ENCODE measurements at regions not wholly inside any gene's neighbourhood (a gene's known extent, or its start where the extent isn't known, plus 50 kb on each side); places are given as distances from the start of the nearest gene placed in this dataset.
A peak's percentile ranks its signal among the peaks of the same experiment; 100 is the strongest.
"Not testable (repeated sequence)": the region's sequence is repeated elsewhere in the genome, so short reads cannot be mapped to it uniquely, and the experiment has no call there.

GRCh38 chr4:95779447-95779846, 60.4 kb upstream of the PDHA2 start:
- Histone ChIP-seq H3K4me1 (ENCODE audit: control insufficient read depth, low read depth, low read length) (no peaks in the 10 kb centered on the region), H3K27me3 (ENCODE audit: control insufficient read depth, insufficient read depth, low read length) (no peaks in the 10 kb centered on the region), H3K36me3 (ENCODE audit: control insufficient read depth, low read depth, low read length) (no peaks in the 10 kb centered on the region), H3K9ac (ENCODE audit: low read length) (no peak overlapping the region), H3K27ac (ENCODE audit: low read length) (no peak overlapping the region), H3K4me3 (ENCODE audit: low read length) (no peak overlapping the region), H3K9me3 (ENCODE audit: control insufficient read depth, low read depth, low read length) (no peaks in the 10 kb centered on the region)

GRCh38 chr4:95778666-95779065, 61.2 kb upstream of the PDHA2 start:
- H3K4me3 ChIP-seq (ENCODE audit: low read length), result no peak overlapping the region

GRCh38 chr4:95770605-95771004, 69.3 kb upstream of the PDHA2 start:
- not testable (repeated sequence) for H3K4me1 ChIP-seq (ENCODE audit: control insufficient read depth, low read depth, low read length); H3K27ac ChIP-seq (ENCODE audit: low read length); H3K4me3 ChIP-seq (ENCODE audit: low read length); H3K36me3 ChIP-seq (ENCODE audit: control insufficient read depth, low read depth, low read length); H3K9me3 ChIP-seq (ENCODE audit: control insufficient read depth, low read depth, low read length); H3K27me3 ChIP-seq (ENCODE audit: control insufficient read depth, insufficient read depth, low read length); H3K9ac ChIP-seq (ENCODE audit: low read length)

More at GRCh38 chr4:95778666-95779065, 61.2 kb upstream of the PDHA2 start:
- Histone ChIP-seq H3K4me1 (ENCODE audit: control insufficient read depth, low read depth, low read length) (no peaks in the 10 kb centered on the region), H3K27me3 (ENCODE audit: control insufficient read depth, insufficient read depth, low read length) (no peaks in the 10 kb centered on the region), H3K9ac (ENCODE audit: low read length) (no peak overlapping the region), H3K9me3 (ENCODE audit: control insufficient read depth, low read depth, low read length) (no peaks in the 10 kb centered on the region), H3K36me3 (ENCODE audit: control insufficient read depth, low read depth, low read length) (no peaks in the 10 kb centered on the region), H3K27ac (ENCODE audit: low read length) (no peak overlapping the region)

GRCh38 chr4:95764961-95765360, 74.9 kb upstream of the PDHA2 start:
- H3K27ac ChIP-seq (ENCODE audit: low read length), result no peak overlapping the region
- H3K36me3 ChIP-seq (ENCODE audit: control insufficient read depth, low read depth, low read length), result no peaks in the 10 kb centered on the region
- H3K9ac ChIP-seq (ENCODE audit: low read length), result no peak overlapping the region
- no peaks in the 10 kb centered on the region for H3K4me1 ChIP-seq (ENCODE audit: control insufficient read depth, low read depth, low read length)
- H3K9me3 ChIP-seq (ENCODE audit: control insufficient read depth, low read depth, low read length), result no peaks in the 10 kb centered on the region
- H3K4me3 ChIP-seq (ENCODE audit: low read length), result no peak overlapping the region
- no peaks in the 10 kb centered on the region for H3K27me3 ChIP-seq (ENCODE audit: control insufficient read depth, insufficient read depth, low read length)

GRCh38 chr4:95761871-95762270, 78.0 kb upstream of the PDHA2 start:
- no peak overlapping the region for H3K4me3 ChIP-seq (ENCODE audit: low read length)
- H3K4me1 ChIP-seq (ENCODE audit: control insufficient read depth, low read depth, low read length), result peaks cover 17% of the 10 kb centered on the region
- no peaks in the 10 kb centered on the region for H3K9me3 ChIP-seq (ENCODE audit: control insufficient read depth, low read depth, low read length)
- H3K9ac ChIP-seq (ENCODE audit: low read length), result no peak overlapping the region
- no peaks in the 10 kb centered on the region for H3K27me3 ChIP-seq (ENCODE audit: control insufficient read depth, insufficient read depth, low read length)
- H3K36me3 ChIP-seq (ENCODE audit: control insufficient read depth, low read depth, low read length), result no peaks in the 10 kb centered on the region
- H3K27ac ChIP-seq (ENCODE audit: low read length), result no peak overlapping the region

GRCh38 chr4:95761426-95761825, 78.5 kb upstream of the PDHA2 start:
- Histone ChIP-seq H3K27me3 (ENCODE audit: control insufficient read depth, insufficient read depth, low read length) (no peaks in the 10 kb centered on the region), H3K9ac (ENCODE audit: low read length) (no peak overlapping the region), H3K4me3 (ENCODE audit: low read length) (no peak overlapping the region), H3K36me3 (ENCODE audit: control insufficient read depth, low read depth, low read length) (no peaks in the 10 kb centered on the region), H3K9me3 (ENCODE audit: control insufficient read depth, low read depth, low read length) (no peaks in the 10 kb centered on the region), H3K27ac (ENCODE audit: low read length) (no peak overlapping the region), H3K4me1 (ENCODE audit: control insufficient read depth, low read depth, low read length) (peaks cover 21% of the 10 kb centered on the region)

GRCh38 chr4:95760646-95761045, 79.2 kb upstream of the PDHA2 start:
- not testable (repeated sequence) for H3K9ac ChIP-seq (ENCODE audit: low read length); H3K27me3 ChIP-seq (ENCODE audit: control insufficient read depth, insufficient read depth, low read length); H3K9me3 ChIP-seq (ENCODE audit: control insufficient read depth, low read depth, low read length); H3K4me3 ChIP-seq (ENCODE audit: low read length); H3K36me3 ChIP-seq (ENCODE audit: control insufficient read depth, low read depth, low read length); H3K27ac ChIP-seq (ENCODE audit: low read length)
- peaks cover 25% of the 10 kb centered on the region for H3K4me1 ChIP-seq (ENCODE audit: control insufficient read depth, low read depth, low read length)

GRCh38 chr4:95758001-95758400, 81.9 kb upstream of the PDHA2 start:
- Histone ChIP-seq H3K4me3 (ENCODE audit: low read length) (no peak overlapping the region), H3K27ac (ENCODE audit: low read length) (peak overlapping the region; percentile 13), H3K9ac (ENCODE audit: low read length) (no peak overlapping the region), H3K9me3 (ENCODE audit: control insufficient read depth, low read depth, low read length) (no peaks in the 10 kb centered on the region), H3K36me3 (ENCODE audit: control insufficient read depth, low read depth, low read length) (no peaks in the 10 kb centered on the region), H3K4me1 (ENCODE audit: control insufficient read depth, low read depth, low read length) (peaks cover 25% of the 10 kb centered on the region), H3K27me3 (ENCODE audit: control insufficient read depth, insufficient read depth, low read length) (no peaks in the 10 kb centered on the region)

GRCh38 chr4:95754667-95755066, 85.2 kb upstream of the PDHA2 start:
- Histone ChIP-seq H3K4me1 (ENCODE audit: control insufficient read depth, low read depth, low read length) (peaks cover 25% of the 10 kb centered on the region), H3K9me3 (ENCODE audit: control insufficient read depth, low read depth, low read length) (no peaks in the 10 kb centered on the region), H3K36me3 (ENCODE audit: control insufficient read depth, low read depth, low read length) (no peaks in the 10 kb centered on the region), H3K27me3 (ENCODE audit: control insufficient read depth, insufficient read depth, low read length) (no peaks in the 10 kb centered on the region), H3K9ac (ENCODE audit: low read length) (no peak overlapping the region), H3K4me3 (ENCODE audit: low read length) (no peak overlapping the region), H3K27ac (ENCODE audit: low read length) (no peak overlapping the region)

GRCh38 chr4:95749204-95749603, 90.7 kb upstream of the PDHA2 start:
- H3K4me3 ChIP-seq (ENCODE audit: low read length), result no peak overlapping the region
- H3K36me3 ChIP-seq (ENCODE audit: control insufficient read depth, low read depth, low read length), result no peaks in the 10 kb centered on the region
- no peaks in the 10 kb centered on the region for H3K4me1 ChIP-seq (ENCODE audit: control insufficient read depth, low read depth, low read length)
- no peaks in the 10 kb centered on the region for H3K27me3 ChIP-seq (ENCODE audit: control insufficient read depth, insufficient read depth, low read length)
- no peak overlapping the region for H3K27ac ChIP-seq (ENCODE audit: low read length)
- no peak overlapping the region for H3K9ac ChIP-seq (ENCODE audit: low read length)
- no peaks in the 10 kb centered on the region for H3K9me3 ChIP-seq (ENCODE audit: control insufficient read depth, low read depth, low read length)

- no peaks in the 10 kb centered on the region for H3K9me3 ChIP-seq (ENCODE audit: control insufficient read depth, low read depth, low read length)
- no peak overlapping the region for H3K27ac ChIP-seq (ENCODE audit: low read length)
- no peak overlapping the region for H3K9ac ChIP-seq (ENCODE audit: low read length)
- H3K4me3 ChIP-seq (ENCODE audit: low read length), result no peak overlapping the region
- no peaks in the 10 kb centered on the region for H3K27me3 ChIP-seq (ENCODE audit: control insufficient read depth, insufficient read depth, low read length)
- H3K36me3 ChIP-seq (ENCODE audit: control insufficient read depth, low read depth, low read length), result no peaks in the 10 kb centered on the region
- peaks cover 16% of the 10 kb centered on the region for H3K4me1 ChIP-seq (ENCODE audit: control insufficient read depth, low read depth, low read length)
These were observed 97.0 kb upstream of the PDHA2 start for GRCh38 chr4:95742872-95743271.

GRCh38 chr4:95742179-95742578, 97.7 kb upstream of the PDHA2 start:
- peaks cover 16% of the 10 kb centered on the region for H3K4me1 ChIP-seq (ENCODE audit: control insufficient read depth, low read depth, low read length)
- no peak overlapping the region for H3K9ac ChIP-seq (ENCODE audit: low read length)
- no peak overlapping the region for H3K4me3 ChIP-seq (ENCODE audit: low read length)
- no peaks in the 10 kb centered on the region for H3K36me3 ChIP-seq (ENCODE audit: control insufficient read depth, low read depth, low read length)
- no peaks in the 10 kb centered on the region for H3K27me3 ChIP-seq (ENCODE audit: control insufficient read depth, insufficient read depth, low read length)
- H3K9me3 ChIP-seq (ENCODE audit: control insufficient read depth, low read depth, low read length), result no peaks in the 10 kb centered on the region
- no peak overlapping the region for H3K27ac ChIP-seq (ENCODE audit: low read length)
